Loucy (cell line): ENCODE measurements at regions not wholly inside any gene's neighbourhood (a gene's known extent, or its start where the extent isn't known, plus 50 kb on each side); places are given as distances from the start of the nearest gene placed in this dataset.

Experiments
- H2AFZ ChIP-seq: fragments of 200-600 bp; sonication (generic); 2 replicates; pipeline ENCODE4 v1.6.0; 2016; ENCODE audit warnings: antibody characterized with exemption, mild to moderate bottlenecking, low read length, moderate library complexity
- H3F3A ChIP-seq: fragments of 200-600 bp; 2 replicates; pipeline ENCODE4 v1.6.0; 2016; ENCODE audit warnings: antibody characterized with exemption, low read depth, mild to moderate bottlenecking
- H3K27me3 ChIP-seq: fragments of 200-600 bp; sonication (generic); 2 replicates; pipeline ENCODE4 v1.6.1; 2014; ENCODE audit warnings: low read length, mild to moderate bottlenecking; ENCODE audit not compliant: insufficient read depth, poor library complexity, severe bottlenecking
- H3K36me3 ChIP-seq: fragments of 200-600 bp; sonication (generic); 2 replicates; pipeline ENCODE4 v1.6.1; 2016; ENCODE audit warnings: low read length; ENCODE audit not compliant: insufficient read depth
- H3K4me1 ChIP-seq: fragments of 200-600 bp; sonication (generic); 2 replicates; pipeline ENCODE4 v1.5.1; 2014; ENCODE audit warnings: low read length, mild to moderate bottlenecking; ENCODE audit not compliant: insufficient read depth, poor library complexity, severe bottlenecking
- H3K4me2 ChIP-seq: fragments of 200-600 bp; sonication (generic); 2 replicates; pipeline ENCODE4 v1.6.0; 2014; ENCODE audit warnings: antibody characterized with exemption, low read length, low read depth, mild to moderate bottlenecking; ENCODE audit not compliant: poor library complexity, severe bottlenecking
- H3K4me3 ChIP-seq: fragments of 200-600 bp; sonication (generic); 2 replicates; pipeline ENCODE4 v1.5.1; 2014; ENCODE audit warnings: low read length, mild to moderate bottlenecking, mixed read lengths; ENCODE audit not compliant: poor library complexity, severe bottlenecking
- H3K79me2 ChIP-seq: fragments of 200-600 bp; sonication (generic); 2 replicates; pipeline ENCODE4 v1.6.1; 2014; ENCODE audit warnings: low read length; ENCODE audit not compliant: insufficient read depth
- H3K9ac ChIP-seq: fragments of 200-600 bp; sonication (generic); 2 replicates; pipeline ENCODE4 v1.6.0; 2014; ENCODE audit warnings: mild to moderate bottlenecking, low read depth, low read length, moderate library complexity; ENCODE audit not compliant: poor library complexity, severe bottlenecking
- H3K9me2 ChIP-seq: fragments of 200-600 bp; sonication (generic); replicated peaks from 2 replicates; pipeline ENCODE4 v1.6.1; 2016; ENCODE audit warnings: low read depth, low read length, mixed read lengths
- H3K9me3 ChIP-seq: fragments of 200-600 bp; sonication (generic); 2 replicates; pipeline ENCODE4 v1.6.1; 2014; ENCODE audit warnings: mild to moderate bottlenecking, antibody characterized with exemption, low read length, low read depth; ENCODE audit not compliant: insufficient read depth
- H4K20me1 ChIP-seq: fragments of 200-600 bp; sonication (generic); 2 replicates; pipeline ENCODE4 v1.6.0; 2014; ENCODE audit warnings: antibody characterized with exemption, low read length, mild to moderate bottlenecking; ENCODE audit not compliant: insufficient read depth, poor library complexity, severe bottlenecking
- EZH2phosphoT487 ChIP-seq: fragments of 200-600 bp; IDR thresholded peaks from 2 replicates; pipeline ENCODE4 v1.6.1; 2018; ENCODE audit warnings: antibody characterized with exemption, mild to moderate bottlenecking, moderate library complexity, borderline replicate concordance
- TF ChIP-seq, protein P1 (sequence below): fragments of 200-600 bp; sonication (generic); conservative IDR thresholded peaks from 2 replicates; pipeline ENCODE4 v1.5.1; 2014; ENCODE audit warnings: mild to moderate bottlenecking, antibody characterized with exemption, low read length

DNA sequence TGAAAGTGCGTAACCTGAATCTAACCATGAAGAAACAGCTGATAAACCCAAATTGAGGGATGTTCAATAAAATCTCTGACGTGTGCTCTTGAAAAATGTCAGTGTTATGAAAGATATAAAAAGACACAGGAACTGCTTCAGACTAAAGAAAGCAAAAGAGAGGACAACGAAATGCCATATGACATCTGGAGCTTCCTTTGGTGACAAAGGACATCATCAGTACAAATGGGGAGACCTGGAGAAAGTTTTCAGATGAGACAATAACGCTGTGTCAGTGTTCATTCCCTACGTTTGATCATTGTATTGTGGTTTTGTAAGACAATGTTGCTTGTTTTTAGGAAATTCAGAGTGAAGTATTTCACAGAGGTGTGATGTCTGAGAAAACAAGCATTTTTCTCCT, 125.9 kb upstream of the MAP1LC3B2 start:
- Histone ChIP-seq H3K9me2 (no peaks in the 10 kb centered on the region), H3K4me2 (no peak overlapping the region), H3K27me3 (no peaks in the 10 kb centered on the region), H2AFZ (0 out of 2 replicates have a peak overlapping the region, but pooled peaks have one; percentile 9), H3K4me3 (no peak overlapping the region), H3K79me2 (no peaks in the 10 kb centered on the region), H3K9ac (no peak overlapping the region), H3F3A (no peaks in the 10 kb centered on the region), H3K4me1 (no peaks in the 10 kb centered on the region), H3K9me3 (no peaks in the 10 kb centered on the region), H3K36me3 (no peaks in the 10 kb centered on the region), H4K20me1 (no peaks in the 10 kb centered on the region)
- TF ChIP-seq EZH2phosphoT487 = no peak
- TF ChIP-seq, protein P1, sequence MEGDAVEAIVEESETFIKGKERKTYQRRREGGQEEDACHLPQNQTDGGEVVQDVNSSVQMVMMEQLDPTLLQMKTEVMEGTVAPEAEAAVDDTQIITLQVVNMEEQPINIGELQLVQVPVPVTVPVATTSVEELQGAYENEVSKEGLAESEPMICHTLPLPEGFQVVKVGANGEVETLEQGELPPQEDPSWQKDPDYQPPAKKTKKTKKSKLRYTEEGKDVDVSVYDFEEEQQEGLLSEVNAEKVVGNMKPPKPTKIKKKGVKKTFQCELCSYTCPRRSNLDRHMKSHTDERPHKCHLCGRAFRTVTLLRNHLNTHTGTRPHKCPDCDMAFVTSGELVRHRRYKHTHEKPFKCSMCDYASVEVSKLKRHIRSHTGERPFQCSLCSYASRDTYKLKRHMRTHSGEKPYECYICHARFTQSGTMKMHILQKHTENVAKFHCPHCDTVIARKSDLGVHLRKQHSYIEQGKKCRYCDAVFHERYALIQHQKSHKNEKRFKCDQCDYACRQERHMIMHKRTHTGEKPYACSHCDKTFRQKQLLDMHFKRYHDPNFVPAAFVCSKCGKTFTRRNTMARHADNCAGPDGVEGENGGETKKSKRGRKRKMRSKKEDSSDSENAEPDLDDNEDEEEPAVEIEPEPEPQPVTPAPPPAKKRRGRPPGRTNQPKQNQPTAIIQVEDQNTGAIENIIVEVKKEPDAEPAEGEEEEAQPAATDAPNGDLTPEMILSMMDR = no peak

DNA sequence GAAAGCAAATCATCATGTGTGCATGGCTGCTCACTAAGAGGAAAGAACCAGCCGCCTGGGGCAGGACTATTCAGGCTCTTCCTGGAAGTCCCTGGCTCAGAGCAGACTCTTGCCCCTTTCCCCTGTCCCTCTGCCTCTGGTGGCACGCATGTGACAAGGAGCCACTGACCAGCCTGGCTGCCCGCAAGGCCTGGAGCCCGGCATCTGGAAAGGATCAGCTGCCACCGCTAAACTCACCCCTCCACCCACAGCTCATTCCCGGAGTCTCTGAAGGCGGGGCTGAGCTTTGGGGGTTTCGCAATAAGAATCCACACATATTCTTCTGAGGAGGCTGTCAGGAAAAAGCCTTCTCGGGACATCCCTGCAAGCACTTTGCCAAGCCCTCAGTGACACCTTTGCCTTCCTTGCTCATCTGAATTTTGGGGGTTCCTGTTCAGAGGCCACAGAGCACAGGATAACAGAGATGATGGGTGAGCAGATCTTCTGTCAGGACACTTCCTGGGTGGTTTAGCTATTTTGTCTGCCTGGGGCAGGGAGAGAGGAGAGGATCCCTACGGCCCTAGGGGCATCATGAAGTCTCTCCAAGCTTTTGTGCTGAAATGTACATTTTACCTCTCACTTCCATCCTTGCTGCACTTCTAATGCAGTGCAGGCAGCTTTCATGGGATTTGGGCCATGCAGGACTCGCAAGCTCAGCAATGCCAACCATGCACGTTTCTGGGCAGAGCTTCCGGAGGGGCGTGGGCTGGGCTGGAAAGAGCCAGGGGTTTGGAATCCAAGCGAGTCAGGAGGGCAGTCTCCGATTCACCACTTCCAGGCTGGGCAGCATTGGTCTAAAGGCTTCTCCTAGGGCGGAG, 124.8 kb upstream of the MAP1LC3B2 start:
- Histone ChIP-seq H2AFZ (no peak overlapping the region), H4K20me1 (no peaks in the 10 kb centered on the region), H3K79me2 (no peaks in the 10 kb centered on the region), H3K9me3 (no peaks in the 10 kb centered on the region), H3K4me3 (no peak overlapping the region), H3K4me2 (no peak overlapping the region), H3K9ac (no peak overlapping the region), H3K9me2 (no peaks in the 10 kb centered on the region), H3F3A (no peaks in the 10 kb centered on the region), H3K36me3 (no peaks in the 10 kb centered on the region), H3K27me3 (no peaks in the 10 kb centered on the region), H3K4me1 (no peaks in the 10 kb centered on the region)
- TF ChIP-seq, protein P1 = no peak
- no peak for TF ChIP-seq EZH2phosphoT487

DNA sequence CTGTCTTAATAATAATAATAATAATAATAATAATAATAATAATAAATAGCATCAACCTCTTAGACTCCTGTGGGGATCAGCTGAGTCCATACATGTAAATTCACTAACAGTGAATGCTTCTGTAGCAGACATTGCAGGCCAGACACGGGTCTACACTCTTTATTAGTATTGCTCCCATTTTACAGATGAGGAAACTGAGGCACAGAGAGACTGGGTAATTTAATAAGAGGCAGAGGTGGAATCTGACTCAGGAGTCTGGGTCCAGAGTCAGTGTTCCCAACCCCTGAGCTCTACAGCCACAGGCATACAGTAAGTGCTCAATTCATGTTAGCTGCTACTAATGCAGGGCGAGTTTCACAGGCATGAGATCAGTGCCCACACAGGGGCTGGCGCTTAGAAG, 123.2 kb upstream of the MAP1LC3B2 start:
- H4K20me1 ChIP-seq = no peaks in the 10 kb centered on the region
- no peaks in the 10 kb centered on the region for H3K9me3 ChIP-seq
- TF ChIP-seq, protein P1 = no peak
- no peak for TF ChIP-seq EZH2phosphoT487
- no peak overlapping the region for H2AFZ ChIP-seq
- H3K27me3 ChIP-seq = no peaks in the 10 kb centered on the region
- H3K9me2 ChIP-seq = no peaks in the 10 kb centered on the region
- no peak overlapping the region for H3K4me3 ChIP-seq
- H3K9ac ChIP-seq = no peak overlapping the region
- no peaks in the 10 kb centered on the region for H3K79me2 ChIP-seq
- no peaks in the 10 kb centered on the region for H3F3A ChIP-seq
- H3K36me3 ChIP-seq = no peaks in the 10 kb centered on the region
- no peaks in the 10 kb centered on the region for H3K4me1 ChIP-seq
- no peak overlapping the region for H3K4me2 ChIP-seq
